Transverse colon (tissue), 4 donors: ENCODE measurements at regions not wholly inside any gene's neighbourhood (a gene's known extent, or its start where the extent isn't known, plus 50 kb on each side); places are given as distances from the start of the nearest gene placed in this dataset.

Experiments used
- EP300 ChIP-seq: sonication (generic); formaldehyde crosslinking; IDR thresholded peaks from one replicate; pipeline ENCODE4 v1.6.1; 2017; ENCODE audit warnings: antibody characterized with exemption, low read depth
- POLR2A ChIP-seq: fragments of 450-650 bp; IDR thresholded peaks from one replicate; pipeline ENCODE4 v1.6.1; 2016; ENCODE audit warnings: antibody characterized with exemption, mild to moderate bottlenecking, moderate library complexity
- POLR2AphosphoS5 ChIP-seq, 3 donors: sonication (generic); formaldehyde crosslinking; IDR thresholded peaks; one replicate each; pipeline ENCODE4 v1.6.1; 2016; ENCODE audit warnings: antibody characterized with exemption in 3 of 3
- TF ChIP-seq, protein P1 (sequence below), 5 experiments: fragments of 200-600 bp in 3 of 5; fragments of 450-650 bp in 2 of 5; sonication (generic) in 3 of 5; IDR thresholded peaks; 1 replicate in 2 of 5; 2 replicates in 3 of 5; pipeline ENCODE4 v1.5.1; 2016 to 2017; ENCODE audit warnings: antibody characterized with exemption in 5 of 5, inconsistent platforms in 3 of 5, mild to moderate bottlenecking in 2 of 5, moderate library complexity in 1 of 5

DNA sequence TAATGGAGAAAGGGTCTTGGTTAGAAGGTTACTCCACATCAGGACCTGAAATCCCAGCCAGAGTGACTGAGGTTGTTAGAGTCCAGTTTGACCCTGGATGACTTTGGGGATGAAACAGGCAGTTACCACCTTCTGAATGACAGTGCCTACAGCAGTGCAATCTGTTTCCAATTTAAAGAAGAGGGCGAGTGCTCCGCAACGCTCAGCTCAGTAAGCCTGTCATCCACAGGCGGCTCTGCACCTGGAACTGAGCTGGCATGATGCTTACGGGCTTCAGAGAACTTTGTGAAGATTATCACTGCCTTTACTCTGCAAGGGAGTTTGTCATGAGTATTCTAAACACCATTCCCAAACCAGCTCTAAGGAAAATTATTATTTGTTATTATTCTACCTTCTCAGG, 127.7 kb upstream of the SLC24A5 start:
- TF ChIP-seq POLR2A (no peak), EP300 (no peak), POLR2AphosphoS5 (IDR thresholded peaks at IDR 0.05) (no peak)
- TF ChIP-seq, protein P1, sequence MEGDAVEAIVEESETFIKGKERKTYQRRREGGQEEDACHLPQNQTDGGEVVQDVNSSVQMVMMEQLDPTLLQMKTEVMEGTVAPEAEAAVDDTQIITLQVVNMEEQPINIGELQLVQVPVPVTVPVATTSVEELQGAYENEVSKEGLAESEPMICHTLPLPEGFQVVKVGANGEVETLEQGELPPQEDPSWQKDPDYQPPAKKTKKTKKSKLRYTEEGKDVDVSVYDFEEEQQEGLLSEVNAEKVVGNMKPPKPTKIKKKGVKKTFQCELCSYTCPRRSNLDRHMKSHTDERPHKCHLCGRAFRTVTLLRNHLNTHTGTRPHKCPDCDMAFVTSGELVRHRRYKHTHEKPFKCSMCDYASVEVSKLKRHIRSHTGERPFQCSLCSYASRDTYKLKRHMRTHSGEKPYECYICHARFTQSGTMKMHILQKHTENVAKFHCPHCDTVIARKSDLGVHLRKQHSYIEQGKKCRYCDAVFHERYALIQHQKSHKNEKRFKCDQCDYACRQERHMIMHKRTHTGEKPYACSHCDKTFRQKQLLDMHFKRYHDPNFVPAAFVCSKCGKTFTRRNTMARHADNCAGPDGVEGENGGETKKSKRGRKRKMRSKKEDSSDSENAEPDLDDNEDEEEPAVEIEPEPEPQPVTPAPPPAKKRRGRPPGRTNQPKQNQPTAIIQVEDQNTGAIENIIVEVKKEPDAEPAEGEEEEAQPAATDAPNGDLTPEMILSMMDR (IDR thresholded peaks at IDR 0.05): no peak
